Loucy (cell line): ENCODE measurements at regions not wholly inside any gene's neighbourhood (a gene's known extent, or its start where the extent isn't known, plus 50 kb on each side); places are given as distances from the start of the nearest gene placed in this dataset.

ENCODE experiments used
- H2AFZ ChIP-seq: fragments of 200-600 bp; sonication (generic); 2 replicates; pipeline ENCODE4 v1.6.0; 2016; ENCODE audit warnings: antibody characterized with exemption, mild to moderate bottlenecking, low read length, moderate library complexity
- H3F3A ChIP-seq: fragments of 200-600 bp; 2 replicates; pipeline ENCODE4 v1.6.0; 2016; ENCODE audit warnings: antibody characterized with exemption, low read depth, mild to moderate bottlenecking
- H3K27me3 ChIP-seq: fragments of 200-600 bp; sonication (generic); 2 replicates; pipeline ENCODE4 v1.6.1; 2014; ENCODE audit warnings: low read length, mild to moderate bottlenecking; ENCODE audit not compliant: insufficient read depth, poor library complexity, severe bottlenecking
- H3K36me3 ChIP-seq: fragments of 200-600 bp; sonication (generic); 2 replicates; pipeline ENCODE4 v1.6.1; 2016; ENCODE audit warnings: low read length; ENCODE audit not compliant: insufficient read depth
- H3K4me1 ChIP-seq: fragments of 200-600 bp; sonication (generic); 2 replicates; pipeline ENCODE4 v1.5.1; 2014; ENCODE audit warnings: low read length, mild to moderate bottlenecking; ENCODE audit not compliant: insufficient read depth, poor library complexity, severe bottlenecking
- H3K4me2 ChIP-seq: fragments of 200-600 bp; sonication (generic); 2 replicates; pipeline ENCODE4 v1.6.0; 2014; ENCODE audit warnings: antibody characterized with exemption, low read length, low read depth, mild to moderate bottlenecking; ENCODE audit not compliant: poor library complexity, severe bottlenecking
- H3K4me3 ChIP-seq: fragments of 200-600 bp; sonication (generic); 2 replicates; pipeline ENCODE4 v1.5.1; 2014; ENCODE audit warnings: low read length, mild to moderate bottlenecking, mixed read lengths; ENCODE audit not compliant: poor library complexity, severe bottlenecking
- H3K79me2 ChIP-seq: fragments of 200-600 bp; sonication (generic); 2 replicates; pipeline ENCODE4 v1.6.1; 2014; ENCODE audit warnings: low read length; ENCODE audit not compliant: insufficient read depth
- H3K9ac ChIP-seq: fragments of 200-600 bp; sonication (generic); 2 replicates; pipeline ENCODE4 v1.6.0; 2014; ENCODE audit warnings: mild to moderate bottlenecking, low read depth, low read length, moderate library complexity; ENCODE audit not compliant: poor library complexity, severe bottlenecking
- H3K9me2 ChIP-seq: fragments of 200-600 bp; sonication (generic); replicated peaks from 2 replicates; pipeline ENCODE4 v1.6.1; 2016; ENCODE audit warnings: low read depth, low read length, mixed read lengths
- H3K9me3 ChIP-seq: fragments of 200-600 bp; sonication (generic); 2 replicates; pipeline ENCODE4 v1.6.1; 2014; ENCODE audit warnings: mild to moderate bottlenecking, antibody characterized with exemption, low read length, low read depth; ENCODE audit not compliant: insufficient read depth
- H4K20me1 ChIP-seq: fragments of 200-600 bp; sonication (generic); 2 replicates; pipeline ENCODE4 v1.6.0; 2014; ENCODE audit warnings: antibody characterized with exemption, low read length, mild to moderate bottlenecking; ENCODE audit not compliant: insufficient read depth, poor library complexity, severe bottlenecking
- EZH2phosphoT487 ChIP-seq: fragments of 200-600 bp; IDR thresholded peaks from 2 replicates; pipeline ENCODE4 v1.6.1; 2018; ENCODE audit warnings: antibody characterized with exemption, mild to moderate bottlenecking, moderate library complexity, borderline replicate concordance
- TF ChIP-seq, protein P1 (sequence below): fragments of 200-600 bp; sonication (generic); conservative IDR thresholded peaks from 2 replicates; pipeline ENCODE4 v1.5.1; 2014; ENCODE audit warnings: mild to moderate bottlenecking, antibody characterized with exemption, low read length

DNA sequence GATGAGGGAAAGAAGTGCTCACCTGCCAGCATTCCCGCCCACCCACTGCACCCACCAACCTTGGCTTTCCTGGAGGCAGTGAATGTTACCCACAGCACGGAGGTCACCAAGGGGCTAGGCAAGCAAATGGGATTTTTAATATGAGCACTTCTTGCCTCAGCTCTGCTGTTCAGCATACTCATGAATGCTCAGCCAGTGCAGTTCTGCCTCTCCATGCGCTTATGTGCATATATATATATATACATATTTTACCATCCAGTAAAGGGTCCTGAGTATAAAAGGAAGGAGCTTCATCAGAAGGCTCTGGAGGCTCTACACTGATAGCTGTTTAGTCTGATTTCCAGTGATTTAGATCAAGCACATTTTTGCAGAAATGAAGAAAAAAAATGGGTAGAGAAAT lies 366.9 kb downstream of the SIPA1L2 start:
- Histone ChIP-seq H3K27me3 (no peaks in the 10 kb centered on the region), H3K9ac (no peak overlapping the region), H3K4me2 (no peak overlapping the region), H3K79me2 (no peaks in the 10 kb centered on the region), H4K20me1 (no peaks in the 10 kb centered on the region), H3F3A (no peaks in the 10 kb centered on the region), H3K36me3 (no peaks in the 10 kb centered on the region), H2AFZ (no peak overlapping the region), H3K9me3 (no peaks in the 10 kb centered on the region), H3K9me2 (no peaks in the 10 kb centered on the region), H3K4me1 (no peaks in the 10 kb centered on the region), H3K4me3 (no peak overlapping the region)
- no peak for TF ChIP-seq EZH2phosphoT487
- TF ChIP-seq, protein P1, sequence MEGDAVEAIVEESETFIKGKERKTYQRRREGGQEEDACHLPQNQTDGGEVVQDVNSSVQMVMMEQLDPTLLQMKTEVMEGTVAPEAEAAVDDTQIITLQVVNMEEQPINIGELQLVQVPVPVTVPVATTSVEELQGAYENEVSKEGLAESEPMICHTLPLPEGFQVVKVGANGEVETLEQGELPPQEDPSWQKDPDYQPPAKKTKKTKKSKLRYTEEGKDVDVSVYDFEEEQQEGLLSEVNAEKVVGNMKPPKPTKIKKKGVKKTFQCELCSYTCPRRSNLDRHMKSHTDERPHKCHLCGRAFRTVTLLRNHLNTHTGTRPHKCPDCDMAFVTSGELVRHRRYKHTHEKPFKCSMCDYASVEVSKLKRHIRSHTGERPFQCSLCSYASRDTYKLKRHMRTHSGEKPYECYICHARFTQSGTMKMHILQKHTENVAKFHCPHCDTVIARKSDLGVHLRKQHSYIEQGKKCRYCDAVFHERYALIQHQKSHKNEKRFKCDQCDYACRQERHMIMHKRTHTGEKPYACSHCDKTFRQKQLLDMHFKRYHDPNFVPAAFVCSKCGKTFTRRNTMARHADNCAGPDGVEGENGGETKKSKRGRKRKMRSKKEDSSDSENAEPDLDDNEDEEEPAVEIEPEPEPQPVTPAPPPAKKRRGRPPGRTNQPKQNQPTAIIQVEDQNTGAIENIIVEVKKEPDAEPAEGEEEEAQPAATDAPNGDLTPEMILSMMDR = no peak

DNA sequence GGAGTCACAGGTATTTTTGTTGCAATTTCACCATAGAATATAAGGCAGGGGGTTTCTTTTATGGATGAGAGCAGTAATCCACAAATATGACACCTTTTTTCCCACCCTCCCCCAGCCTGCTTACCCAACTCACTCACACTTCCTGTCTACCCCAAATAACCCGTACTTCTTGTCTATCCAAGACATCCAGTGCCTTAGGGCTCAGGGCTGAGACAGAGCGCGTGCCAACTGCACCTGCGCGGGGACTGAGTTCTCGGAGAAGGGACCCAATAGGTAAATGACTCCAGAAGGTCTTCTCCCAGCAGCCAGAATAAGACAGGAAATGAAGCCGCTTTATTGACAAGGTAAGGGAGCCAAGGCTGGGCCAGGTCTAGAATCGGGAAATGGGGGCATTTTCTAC lies 369.1 kb downstream of the SIPA1L2 start:
- H3K4me2 ChIP-seq = no peak overlapping the region
- H3F3A ChIP-seq = no peaks in the 10 kb centered on the region
- H3K36me3 ChIP-seq = no peaks in the 10 kb centered on the region
- TF ChIP-seq EZH2phosphoT487 = no peak
- TF ChIP-seq, protein P1 = no peak
- H4K20me1 ChIP-seq = no peaks in the 10 kb centered on the region
- peak overlapping the region; percentile 62 for H2AFZ ChIP-seq
- H3K4me1 ChIP-seq = no peaks in the 10 kb centered on the region
- H3K9me3 ChIP-seq = no peaks in the 10 kb centered on the region
- no peaks in the 10 kb centered on the region for H3K79me2 ChIP-seq
- no peaks in the 10 kb centered on the region for H3K27me3 ChIP-seq
- no peak overlapping the region for H3K4me3 ChIP-seq
- H3K9me2 ChIP-seq = no peaks in the 10 kb centered on the region
- no peak overlapping the region for H3K9ac ChIP-seq

DNA sequence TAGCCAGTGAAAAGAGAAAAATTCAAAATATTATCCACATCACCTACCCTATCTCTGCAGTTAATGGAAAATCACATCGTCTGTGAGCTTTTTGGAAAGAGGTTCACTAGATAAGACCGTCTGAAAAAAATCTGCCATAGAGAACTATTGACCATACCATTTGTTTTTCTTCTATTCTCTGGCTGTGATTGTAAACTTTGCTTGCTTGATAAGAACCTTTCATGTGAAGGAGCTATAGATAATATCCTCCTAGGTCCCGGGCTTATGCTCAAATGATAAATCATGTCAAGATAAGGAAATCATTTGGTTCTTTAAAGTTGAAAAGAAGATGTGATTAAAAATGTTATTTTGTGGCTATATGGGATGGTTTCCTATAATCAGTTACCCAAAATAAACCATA lies 369.9 kb downstream of the SIPA1L2 start:
- Histone ChIP-seq H3K4me2 (no peak overlapping the region), H3K36me3 (no peaks in the 10 kb centered on the region), H3F3A (no peaks in the 10 kb centered on the region), H3K4me3 (no peak overlapping the region), H2AFZ (no peak overlapping the region), H3K9ac (no peak overlapping the region), H3K9me2 (no peaks in the 10 kb centered on the region), H3K79me2 (no peaks in the 10 kb centered on the region), H3K9me3 (no peaks in the 10 kb centered on the region), H4K20me1 (no peaks in the 10 kb centered on the region), H3K4me1 (no peaks in the 10 kb centered on the region), H3K27me3 (no peaks in the 10 kb centered on the region)
- no peak for TF ChIP-seq EZH2phosphoT487
- TF ChIP-seq, protein P1 = no peak
